HG03159 (cell line): ENCODE measurements at regions not wholly inside any gene's neighbourhood (a gene's known extent, or its start where the extent isn't known, plus 50 kb on each side); places are given as distances from the start of the nearest gene placed in this dataset.

ENCODE experiments used
- ATAC-seq: cut with Tn5 transposase; IDR thresholded peaks from one replicate; pipeline ENCODE4 v1.9.1; 2021; ENCODE audit warnings: mild to moderate bottlenecking, moderate library complexity; ENCODE audit not compliant: unreplicated experiment

GRCh38 chr17:34151102-34151501, 104.0 kb upstream of the CCL2 start:
- ATAC-seq = no peak

GRCh38 chr17:34153991-34154390, 101.1 kb upstream of the CCL2 start:
- ATAC-seq = no peak

- no peak for ATAC-seq
Measured at GRCh38 chr17:34154961-34155730, 99.9 kb upstream of the CCL2 start.

- ATAC-seq = no peak
Measured at GRCh38 chr17:34155947-34156346, 99.1 kb upstream of the CCL2 start.

GRCh38 chr17:34156401-34156740, 98.7 kb upstream of the CCL2 start:
- no peak for ATAC-seq

- ATAC-seq = no peak
Measured at GRCh38 chr17:34156741-34157589, 98.1 kb upstream of the CCL2 start.

- no peak for ATAC-seq
Measured at GRCh38 chr17:34161690-34162089, 93.4 kb upstream of the CCL2 start.

- no peak for ATAC-seq
Measured at GRCh38 chr17:34163123-34163522, 92.0 kb upstream of the CCL2 start.

- ATAC-seq = no peak
Measured at GRCh38 chr17:34163646-34164045, 91.4 kb upstream of the CCL2 start.

GRCh38 chr17:34164837-34165236, 90.2 kb upstream of the CCL2 start:
- no peak for ATAC-seq

- ATAC-seq = no peak
Measured at GRCh38 chr17:34166352-34166751, 88.7 kb upstream of the CCL2 start.

- ATAC-seq = no peak
Measured at GRCh38 chr17:34167354-34167753, 87.7 kb upstream of the CCL2 start.

GRCh38 chr17:34168989-34169388, 86.1 kb upstream of the CCL2 start:
- ATAC-seq = no peak

- ATAC-seq = no peak
Measured at GRCh38 chr17:34169496-34169895, 85.6 kb upstream of the CCL2 start.

- ATAC-seq = no peak
Measured at GRCh38 chr17:34171245-34171818, 83.8 kb upstream of the CCL2 start.

- ATAC-seq = no peak
Measured at GRCh38 chr17:34172390-34172918, 82.6 kb upstream of the CCL2 start.

GRCh38 chr17:34173241-34173640, 81.8 kb upstream of the CCL2 start:
- ATAC-seq = no peak

GRCh38 chr17:34174496-34174895, 80.6 kb upstream of the CCL2 start:
- no peak for ATAC-seq

GRCh38 chr17:34176440-34176839, 78.6 kb upstream of the CCL2 start:
- no peak for ATAC-seq

- ATAC-seq = no peak
Measured at GRCh38 chr17:34177642-34178041, 77.4 kb upstream of the CCL2 start.

GRCh38 chr17:34178092-34178491, 77.0 kb upstream of the CCL2 start:
- no peak for ATAC-seq
